Fibroblast of mammary gland (primary cell): ENCODE measurements at regions not wholly inside any gene's neighbourhood (a gene's known extent, or its start where the extent isn't known, plus 50 kb on each side); places are given as distances from the start of the nearest gene placed in this dataset.

Experiments used
- DNase-seq: peaks from one replicate; pipeline ENCODE4 v3.0.0-alpha.2; 2010; ENCODE audit warnings: low read depth
- H3K4me3 ChIP-seq: 2 replicates; pipeline ENCODE4 v1.5.1; 2011; ENCODE audit warnings: low read depth, mild to moderate bottlenecking, low read length, moderate library complexity; ENCODE audit not compliant: control insufficient read depth
- TF ChIP-seq, protein P1 (sequence below): conservative IDR thresholded peaks from 2 replicates; pipeline ENCODE4 v1.5.1; 2011; ENCODE audit warnings: low read depth, low read length, inconsistent platforms; ENCODE audit not compliant: control insufficient read depth, insufficient read depth

DNA sequence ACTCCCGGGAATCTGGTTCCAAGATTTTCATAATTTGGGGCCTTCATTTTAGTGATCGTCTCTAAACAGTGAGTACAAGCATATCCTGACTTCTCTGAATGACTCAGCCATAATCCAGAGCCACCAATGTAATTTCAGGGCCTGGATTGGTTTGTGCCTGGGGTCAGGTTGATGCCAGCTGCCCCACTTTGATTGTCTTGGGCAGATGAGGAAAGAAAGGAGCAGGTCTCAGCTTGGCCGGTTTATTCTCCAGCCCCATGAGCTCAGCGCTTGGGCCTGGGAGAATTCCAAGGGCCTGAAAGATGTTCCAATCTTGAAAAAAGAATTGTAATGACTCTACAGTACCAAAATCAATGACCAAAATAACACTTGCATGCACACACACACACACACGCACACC lies 71.2 kb upstream of the ECE1 start:
- H3K4me3 ChIP-seq: no peak overlapping the region

DNA sequence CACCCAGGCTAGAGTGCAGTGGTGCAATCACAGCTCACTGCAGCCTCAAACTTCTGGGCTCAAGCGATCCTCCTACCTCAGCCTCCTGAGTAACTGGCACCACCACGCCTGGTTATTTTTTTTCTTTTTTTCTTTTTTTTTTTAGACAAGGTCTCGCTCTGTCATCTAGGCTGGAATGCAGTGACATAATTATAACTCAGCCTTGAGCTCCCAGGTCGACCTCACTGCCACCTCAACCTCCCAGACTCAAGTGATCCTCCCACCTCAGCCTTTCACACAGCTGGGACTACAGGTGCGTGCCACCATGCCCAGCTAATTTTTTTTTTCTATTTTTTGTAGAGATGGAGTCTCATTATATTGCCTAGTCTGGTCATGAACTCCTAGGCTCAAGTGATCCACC lies 66.9 kb upstream of the ECE1 start:
- H3K4me3 ChIP-seq: no peak overlapping the region
- DNase-seq: no peak
- TF ChIP-seq, protein P1, sequence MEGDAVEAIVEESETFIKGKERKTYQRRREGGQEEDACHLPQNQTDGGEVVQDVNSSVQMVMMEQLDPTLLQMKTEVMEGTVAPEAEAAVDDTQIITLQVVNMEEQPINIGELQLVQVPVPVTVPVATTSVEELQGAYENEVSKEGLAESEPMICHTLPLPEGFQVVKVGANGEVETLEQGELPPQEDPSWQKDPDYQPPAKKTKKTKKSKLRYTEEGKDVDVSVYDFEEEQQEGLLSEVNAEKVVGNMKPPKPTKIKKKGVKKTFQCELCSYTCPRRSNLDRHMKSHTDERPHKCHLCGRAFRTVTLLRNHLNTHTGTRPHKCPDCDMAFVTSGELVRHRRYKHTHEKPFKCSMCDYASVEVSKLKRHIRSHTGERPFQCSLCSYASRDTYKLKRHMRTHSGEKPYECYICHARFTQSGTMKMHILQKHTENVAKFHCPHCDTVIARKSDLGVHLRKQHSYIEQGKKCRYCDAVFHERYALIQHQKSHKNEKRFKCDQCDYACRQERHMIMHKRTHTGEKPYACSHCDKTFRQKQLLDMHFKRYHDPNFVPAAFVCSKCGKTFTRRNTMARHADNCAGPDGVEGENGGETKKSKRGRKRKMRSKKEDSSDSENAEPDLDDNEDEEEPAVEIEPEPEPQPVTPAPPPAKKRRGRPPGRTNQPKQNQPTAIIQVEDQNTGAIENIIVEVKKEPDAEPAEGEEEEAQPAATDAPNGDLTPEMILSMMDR: no peak

More for the DNA sequence above, 71.2 kb upstream of the ECE1 start:
- TF ChIP-seq, protein P1: no peak
- no peak for DNase-seq

DNA sequence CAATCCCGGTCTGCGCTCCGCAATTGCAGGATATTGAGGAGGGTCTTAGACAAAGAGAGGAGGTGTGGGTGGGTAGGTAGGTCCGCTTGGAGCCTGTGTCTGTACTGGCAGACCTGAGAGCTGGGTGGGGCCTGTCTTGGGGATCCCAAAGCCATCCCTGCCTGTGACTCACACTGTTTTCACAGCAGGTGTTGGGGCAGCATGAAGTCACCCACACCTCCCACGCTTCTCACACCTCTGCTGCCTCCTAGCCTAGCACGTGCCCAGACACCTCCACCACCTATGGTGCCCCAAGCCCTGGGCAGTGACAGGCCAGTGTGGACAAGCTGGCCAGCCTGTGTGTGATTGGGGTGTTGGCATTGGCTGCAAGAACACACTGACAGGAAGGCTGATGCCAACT lies 65.7 kb upstream of the ECE1 start:
- H3K4me3 ChIP-seq: no peak overlapping the region
- no peak for DNase-seq
- TF ChIP-seq, protein P1: no peak

DNA sequence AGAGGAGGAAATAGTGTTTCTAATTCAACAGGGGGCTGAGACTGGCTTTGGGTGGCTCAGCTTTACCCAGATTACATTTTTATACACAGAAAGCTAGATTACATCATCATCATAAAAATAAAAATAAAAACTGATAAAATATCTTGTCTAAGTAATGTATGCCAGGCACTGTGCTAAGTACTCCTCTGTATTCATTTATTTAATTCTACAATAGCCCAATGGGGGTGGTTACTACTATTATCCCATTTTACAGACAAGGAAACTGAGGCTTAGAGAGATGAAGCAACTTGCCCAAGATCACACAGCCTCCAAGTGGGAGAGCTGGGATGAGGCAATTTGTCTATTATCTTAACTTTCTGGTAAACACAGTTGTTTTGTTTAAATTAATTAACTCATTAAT lies 62.3 kb upstream of the ECE1 start:
- no peak for DNase-seq
- H3K4me3 ChIP-seq: no peak overlapping the region
- TF ChIP-seq, protein P1: no peak

DNA sequence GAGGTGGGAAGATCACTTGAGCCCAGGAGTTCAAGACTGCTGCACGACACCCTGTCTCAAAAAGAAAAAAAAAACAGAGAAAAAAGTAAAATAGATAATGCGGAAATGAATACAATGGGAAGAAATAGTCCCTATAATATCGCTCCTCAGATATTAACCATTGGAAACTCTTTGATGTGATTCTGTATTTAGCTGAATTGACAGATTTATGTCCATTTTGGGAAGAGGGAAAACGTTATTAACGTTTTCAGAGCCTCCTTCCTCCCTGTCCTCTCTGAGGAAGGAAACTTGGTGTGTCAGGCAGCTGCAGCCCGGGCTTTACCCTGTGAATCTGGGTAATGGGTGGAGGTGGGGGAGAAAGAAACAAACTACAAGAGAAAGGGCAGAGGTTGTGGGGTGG lies 61.6 kb upstream of the ECE1 start:
- DNase-seq: no peak
- no peak overlapping the region for H3K4me3 ChIP-seq
- TF ChIP-seq, protein P1: no peak

DNA sequence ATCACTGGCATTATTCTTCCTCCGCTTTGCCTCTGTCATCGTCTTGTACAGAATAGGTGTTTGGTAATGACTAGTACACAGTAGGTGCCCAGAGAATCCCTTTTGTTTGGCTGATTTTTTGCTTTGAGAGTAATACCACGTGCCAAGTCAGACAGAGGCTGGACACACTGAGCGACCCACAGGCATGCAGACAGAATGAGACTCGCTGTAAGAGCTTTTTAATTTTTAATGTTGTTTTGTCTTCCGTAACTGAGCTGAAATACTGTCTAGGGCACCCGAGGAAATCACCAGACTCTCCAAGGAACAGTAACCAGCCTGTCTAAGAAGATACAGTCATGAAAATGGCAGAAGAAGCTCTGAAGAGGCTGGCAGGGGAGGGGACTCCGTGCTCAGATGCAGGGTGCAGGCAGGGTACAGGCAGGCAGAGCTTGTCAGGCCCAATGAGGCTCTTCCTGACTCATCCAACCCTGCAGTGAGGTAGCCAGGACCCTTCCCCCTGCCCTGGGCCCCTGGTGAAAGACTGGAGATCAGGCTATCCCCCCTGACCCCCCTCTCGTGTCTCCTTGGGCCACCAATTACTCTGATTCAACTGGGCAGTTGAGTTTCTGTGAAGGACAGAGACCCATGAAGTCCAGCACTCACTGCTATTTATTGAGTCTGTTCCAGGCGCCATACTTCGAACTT lies 60.1 kb upstream of the ECE1 start:
- TF ChIP-seq, protein P1: no peak
- DNase-seq: no peak
- no peak overlapping the region for H3K4me3 ChIP-seq

DNA sequence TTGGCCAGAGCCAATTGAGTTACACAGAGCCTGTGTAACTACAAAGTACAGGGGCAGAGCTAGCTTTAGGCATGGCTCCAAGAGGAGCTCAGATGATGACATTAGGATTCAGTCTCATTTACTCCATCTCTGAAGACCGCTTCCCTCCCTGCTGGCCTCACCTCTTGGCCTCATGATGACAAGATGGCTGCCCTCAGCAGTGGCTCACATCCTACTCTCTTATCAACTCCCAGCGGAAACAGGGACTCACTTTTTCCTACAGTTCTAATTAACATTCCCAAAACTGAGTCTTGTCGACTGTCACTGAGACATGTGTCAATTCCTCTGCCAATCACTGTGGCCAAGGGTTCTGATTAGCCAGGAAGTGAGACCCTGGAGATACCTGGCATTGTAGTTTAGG lies 59.4 kb upstream of the ECE1 start:
- no peak for DNase-seq
- no peak overlapping the region for H3K4me3 ChIP-seq
- TF ChIP-seq, protein P1: no peak
